ELR (cell line): ENCODE measurements at regions not wholly inside any gene's neighbourhood (a gene's known extent, or its start where the extent isn't known, plus 50 kb on each side); places are given as distances from the start of the nearest gene placed in this dataset.
A peak's percentile ranks its signal among the peaks of the same experiment; 100 is the strongest.

Experiments
- DNase-seq: peaks from one replicate; pipeline ENCODE4 v3.0.0-alpha.2; 2015; ENCODE audit warnings: low read depth

DNA sequence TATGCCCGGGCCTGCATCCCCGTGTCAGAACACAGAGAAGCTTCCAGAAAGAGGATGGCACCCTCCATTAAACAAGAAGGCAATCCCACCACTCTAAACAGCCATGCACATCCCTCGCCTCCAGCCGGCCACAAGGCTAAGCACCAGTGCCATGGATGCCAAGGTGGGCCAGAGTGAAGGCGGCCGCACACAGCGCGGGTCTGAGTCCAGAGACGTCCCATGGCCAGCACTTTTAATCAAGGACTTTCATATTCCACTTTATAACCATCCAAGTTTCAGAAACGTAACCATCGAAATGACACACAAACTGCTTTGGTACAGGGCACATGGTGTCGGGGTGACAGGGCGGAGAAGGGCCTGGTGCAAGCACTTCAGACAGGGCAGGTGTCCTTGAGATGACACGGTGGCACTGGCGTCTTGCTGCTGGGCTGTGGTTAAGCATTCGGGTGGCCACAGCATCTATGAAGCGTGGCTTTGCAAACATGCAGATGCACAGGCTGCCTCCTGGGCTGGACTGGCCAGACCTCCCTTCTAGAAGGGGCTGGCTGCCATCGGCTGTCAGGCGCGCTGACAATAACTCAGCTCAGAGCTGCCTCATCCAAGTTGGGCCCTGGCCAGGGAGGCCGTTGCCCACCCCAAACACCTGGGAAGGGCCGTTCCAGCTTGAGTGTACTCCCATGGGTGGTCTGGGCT, 117.2 kb downstream of the RFLNA start:
- DNase-seq: no peak

DNA sequence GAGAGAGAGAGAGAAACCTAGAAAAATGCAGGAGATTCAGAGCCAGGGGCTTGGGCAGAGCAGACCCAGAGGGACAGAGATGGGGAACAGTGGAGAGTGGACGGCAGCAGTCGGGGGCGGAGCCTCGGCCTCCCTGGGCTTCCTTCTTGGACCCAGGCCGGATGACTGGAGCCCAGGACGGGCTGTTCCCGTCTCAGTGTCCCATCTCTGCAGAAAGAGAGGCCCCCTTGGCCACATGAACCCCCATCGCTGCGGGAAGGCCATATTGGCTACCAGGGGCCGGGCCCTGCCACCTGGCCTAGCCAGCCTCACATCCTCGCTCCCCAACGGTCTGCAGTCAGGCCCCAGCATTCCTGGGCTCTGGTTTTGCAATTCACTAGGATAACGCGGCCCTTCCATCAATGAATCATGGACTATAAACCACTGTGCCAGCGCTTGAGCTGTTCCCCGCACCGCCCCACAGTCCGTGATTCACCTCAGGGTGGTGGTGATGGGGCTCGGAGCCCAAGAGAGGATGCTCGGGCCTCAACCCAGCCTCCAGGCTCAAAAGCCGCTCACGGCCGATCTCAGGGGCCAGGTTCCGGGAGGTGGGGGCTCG, 116.5 kb downstream of the RFLNA start:
- peak; percentile 99 for DNase-seq

- no peak for DNase-seq
Measured at GRCh38 chr12:124410354-124411175, 115.7 kb downstream of the RFLNA start.

GRCh38 chr12:124408822-124409517, 114.1 kb downstream of the RFLNA start:
- DNase-seq: no peak

DNA sequence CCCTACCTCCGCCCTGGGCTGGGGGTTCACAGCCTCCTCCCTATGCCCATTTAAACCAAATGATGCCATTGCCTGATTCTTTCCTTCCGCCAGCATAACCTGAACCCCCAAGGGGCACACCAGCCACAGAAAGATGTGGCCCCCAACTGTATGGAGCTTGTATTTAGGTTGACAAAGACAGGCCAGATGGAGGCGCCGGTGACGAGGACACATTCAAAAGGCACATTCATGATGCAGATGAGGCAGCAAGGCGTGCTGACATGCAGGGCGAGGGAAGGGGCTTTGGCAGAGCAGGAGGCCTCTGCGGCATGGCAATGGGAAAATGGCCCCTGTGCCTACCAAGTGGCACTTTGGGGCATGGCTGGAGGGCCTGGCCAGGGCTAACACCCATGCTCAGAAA, 112.2 kb downstream of the RFLNA start:
- no peak for DNase-seq

GRCh38 chr12:124406043-124406442, 111.2 kb downstream of the RFLNA start:
- DNase-seq: no peak

GRCh38 chr12:124405592-124405991, 110.7 kb downstream of the RFLNA start:
- DNase-seq: no peak

- DNase-seq: no peak
Measured at GRCh38 chr12:124405151-124405550, 110.3 kb downstream of the RFLNA start.

GRCh38 chr12:124404162-124404784, 109.4 kb downstream of the RFLNA start:
- no peak for DNase-seq

DNA sequence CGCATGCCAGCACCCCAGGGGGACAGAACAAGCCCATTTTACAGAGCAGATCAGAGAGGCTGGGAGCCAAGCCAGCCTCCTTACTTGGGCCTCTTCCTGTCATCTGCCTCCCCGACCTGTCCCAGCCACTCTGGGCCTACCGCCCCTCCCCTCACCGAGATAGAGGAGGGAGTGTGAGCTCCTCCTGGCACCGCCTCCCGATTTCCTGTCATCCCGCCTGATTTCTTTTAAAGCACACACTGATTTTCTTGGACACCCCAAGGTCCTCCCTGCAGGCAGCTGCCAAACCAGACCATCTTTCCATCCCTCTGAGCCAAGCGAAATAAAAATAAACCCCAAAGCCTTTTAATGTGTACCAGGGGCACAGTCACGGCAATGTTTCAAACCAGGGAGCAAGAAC, 108.4 kb downstream of the RFLNA start:
- DNase-seq: no peak

GRCh38 chr12:124402248-124403066, 107.6 kb downstream of the RFLNA start:
- no peak for DNase-seq

GRCh38 chr12:124401704-124402221, 106.9 kb downstream of the RFLNA start:
- no peak for DNase-seq

GRCh38 chr12:124400124-124400523, 105.2 kb downstream of the RFLNA start:
- DNase-seq: no peak

GRCh38 chr12:124399622-124400021, 104.7 kb downstream of the RFLNA start:
- peak; percentile 59 for DNase-seq

DNA sequence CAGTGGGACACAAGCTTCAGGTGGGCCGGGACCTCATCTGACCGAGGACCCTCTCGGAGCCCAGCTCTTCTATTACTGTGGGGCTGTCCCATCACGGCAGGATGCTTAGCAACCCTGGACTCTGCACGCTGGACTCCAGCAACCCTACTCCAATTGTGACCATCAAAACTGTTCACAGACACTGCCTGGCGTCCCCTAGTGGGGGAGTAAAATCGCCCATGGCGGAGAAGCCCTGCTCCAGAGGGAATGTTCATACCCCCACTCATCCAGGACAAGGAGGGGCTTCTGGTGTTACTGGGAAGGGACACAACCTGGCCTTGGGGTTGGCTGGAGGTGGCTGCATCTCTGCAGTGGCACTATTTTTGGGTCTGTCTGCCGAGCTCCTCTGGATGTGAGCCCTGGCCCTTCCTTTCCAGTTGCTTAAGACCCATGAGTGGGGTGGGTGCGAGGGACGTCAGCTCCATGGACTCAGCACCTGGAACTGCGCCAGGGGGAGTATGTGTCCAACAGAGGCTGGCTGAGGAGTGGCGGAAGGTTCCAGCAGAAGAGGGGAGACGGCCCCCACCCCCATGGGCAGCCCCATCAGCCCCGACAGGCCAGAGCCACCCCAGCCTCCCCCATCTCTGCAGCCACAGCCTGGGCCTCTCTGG, 103.8 kb downstream of the RFLNA start:
- DNase-seq: no peak

DNA sequence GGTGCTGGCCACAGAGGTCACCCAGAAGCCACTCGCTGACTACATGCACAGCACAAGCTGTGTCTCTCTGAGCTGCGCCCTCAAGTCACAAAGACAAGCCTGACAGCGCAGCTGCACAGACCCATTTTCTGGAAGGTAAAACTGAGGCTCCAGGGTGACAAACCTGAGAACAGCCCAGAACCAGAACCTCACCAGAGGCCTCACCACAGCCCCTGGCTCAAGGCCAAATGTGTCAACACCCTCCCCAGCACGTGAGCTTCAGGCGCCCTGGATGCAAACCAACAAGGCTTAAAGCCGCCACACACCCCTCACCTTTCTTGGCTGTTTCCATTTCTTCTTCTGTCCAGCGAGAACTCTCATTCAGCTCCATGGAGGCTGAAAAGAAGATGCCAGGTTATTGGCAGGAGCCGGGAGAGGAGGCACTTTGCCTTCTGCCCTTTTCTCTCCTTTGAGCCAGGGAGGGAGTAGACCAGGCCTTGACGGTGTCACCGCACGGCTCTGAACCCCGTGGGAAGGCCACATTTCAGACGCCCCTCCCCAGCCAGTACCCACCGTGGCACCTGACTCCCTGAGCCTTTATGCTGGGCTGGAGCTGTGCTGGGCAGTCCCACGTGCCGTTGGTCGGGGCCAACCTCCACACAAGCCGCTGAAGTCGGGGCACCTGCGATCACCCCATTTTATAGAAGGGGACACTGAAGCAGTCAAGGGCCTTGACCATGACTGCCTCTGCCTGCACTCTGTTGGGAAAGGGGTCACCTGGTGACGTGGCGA, 103.1 kb downstream of the RFLNA start:
- peak; percentile 46 for DNase-seq

DNA sequence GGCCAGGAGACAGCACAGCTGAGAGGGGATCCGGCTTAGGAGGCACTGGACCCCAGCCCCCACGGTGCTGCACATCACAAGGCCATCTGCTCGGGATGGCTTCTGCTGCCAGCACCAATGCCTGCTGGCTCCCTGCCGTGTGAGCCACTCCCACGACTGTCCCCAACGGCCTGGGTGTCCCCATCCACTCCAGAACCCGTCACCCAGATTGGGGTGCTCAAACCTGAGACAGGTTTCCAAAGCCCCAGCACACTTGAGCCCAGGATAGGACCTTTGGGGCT, 102.4 kb downstream of the RFLNA start:
- no peak for DNase-seq

- DNase-seq: no peak
Measured at GRCh38 chr12:124396544-124397398, 101.9 kb downstream of the RFLNA start.

GRCh38 chr12:124395986-124396385, 101.1 kb downstream of the RFLNA start:
- DNase-seq: no peak
